H1 (cell line): ENCODE measurements at regions not wholly inside any gene's neighbourhood (a gene's known extent, or its start where the extent isn't known, plus 50 kb on each side); places are given as distances from the start of the nearest gene placed in this dataset.

Experiments
- CTCF ChIA-PET: fragments of 300-600 bp; sonication (Branson Sonifier 250); formaldehyde crosslinking; loops from one replicate; lab custom pipeline; 2021; ENCODE audit not compliant: partially characterized antibody; lab: Charles Lee
- POLR2A ChIA-PET: fragments of 300-600 bp; sonication (Branson Sonifier 250); formaldehyde crosslinking; loops from one replicate; lab custom pipeline; 2021; ENCODE audit warnings: inconsistent platforms; ENCODE audit not compliant: partially characterized antibody; lab: Charles Lee
- DNase-seq, 2 experiments: peaks; one replicate each; pipeline versions ENCODE4 v3.0.0 to v3.0.0-alpha.2; 2010 to 2022; ENCODE audit warnings: low spot score in 2 of 2, low read depth in 1 of 2, mixed read lengths in 1 of 2
- FAIRE-seq: peaks from 2 replicates; lab custom pipeline; 2011; peaks lifted over from hg19 to GRCh38; lab: Jason Lieb, UNC
- H2AFZ ChIP-seq: 2 replicates; pipeline ENCODE4 v1.8.1; 2012; ENCODE audit warnings: low read length, inconsistent platforms
- H2AK5ac ChIP-seq: 2 replicates; pipeline ENCODE4 v1.6.1; 2013; ENCODE audit warnings: low read depth, low read length
- H2BK120ac ChIP-seq: replicated peaks from 2 replicates; pipeline ENCODE3; 2013; ENCODE audit warnings: low read depth, low read length, inconsistent platforms
- H2BK12ac ChIP-seq: 2 replicates; pipeline ENCODE4 v1.6.1; 2013; ENCODE audit warnings: low read depth, low read length
- H2BK15ac ChIP-seq: 2 replicates; pipeline ENCODE4 v1.6.1; 2013; ENCODE audit warnings: low read length
- H2BK20ac ChIP-seq: 2 replicates; pipeline ENCODE4 v1.6.1; 2013; ENCODE audit warnings: low read length
- H2BK5ac ChIP-seq: 2 replicates; pipeline ENCODE4 v1.6.1; 2013; ENCODE audit warnings: low read depth, low read length
- H3K14ac ChIP-seq: 2 replicates; pipeline ENCODE4 v1.6.1; 2013; ENCODE audit warnings: inconsistent platforms; ENCODE audit not compliant: insufficient read length
- H3K18ac ChIP-seq: 2 replicates; pipeline ENCODE4 v1.6.1; 2013; ENCODE audit warnings: low read length; ENCODE audit errors: extremely low read depth
- H3K23ac ChIP-seq: 2 replicates; pipeline ENCODE4 v1.6.1; 2013; ENCODE audit warnings: inconsistent platforms; ENCODE audit not compliant: insufficient read length
- H3K23me2 ChIP-seq: 2 replicates; pipeline ENCODE4 v1.6.1; 2013; ENCODE audit warnings: low read depth, low read length
- H3K27ac ChIP-seq: 2 replicates; pipeline ENCODE4 v1.6.1; 2011; ENCODE audit warnings: low read depth, low read length, inconsistent platforms
- H3K27me3 ChIP-seq, 4 experiments: replicated peaks in 1 of 4; 1 replicate in 1 of 4; 2 replicates in 3 of 4; pipeline versions ENCODE4 v1.6.1 to v1.8.1; 2011 to 2013; ENCODE audit warnings: low read length in 3 of 4, mild to moderate bottlenecking in 3 of 4, inconsistent platforms in 2 of 4, mixed read lengths in 2 of 4, moderate library complexity in 1 of 4; ENCODE audit not compliant: control insufficient read depth in 3 of 4, insufficient read depth in 3 of 4; ENCODE audit errors: extremely low read depth in 1 of 4
- H3K36me3 ChIP-seq, 4 experiments: 2 replicates each; pipeline versions ENCODE4 v1.6.1 to v1.8.1; 2011 to 2013; ENCODE audit warnings: mild to moderate bottlenecking in 4 of 4, low read length in 3 of 4, moderate library complexity in 2 of 4, control low read depth in 1 of 4, inconsistent platforms in 1 of 4; ENCODE audit not compliant: insufficient read depth in 4 of 4, control insufficient read depth in 2 of 4
- H3K4ac ChIP-seq: replicated peaks from 2 replicates; pipeline ENCODE3; 2013; ENCODE audit warnings: low read length, low read depth, mixed read lengths, inconsistent platforms; ENCODE audit not compliant: insufficient read length
- H3K4me1 ChIP-seq, 4 experiments: replicated peaks in 1 of 4; 1 replicate in 1 of 4; 2 replicates in 3 of 4; pipeline versions ENCODE4 v1.6.1 to v1.8.1; 2011 to 2013; ENCODE audit warnings: low read length in 3 of 4, inconsistent platforms in 2 of 4, mixed read lengths in 1 of 4; ENCODE audit not compliant: insufficient read depth in 4 of 4, control insufficient read depth in 3 of 4
- H3K4me2 ChIP-seq, 2 experiments: 2 replicates each; pipeline versions ENCODE4 v1.6.1 to v1.8.1; 2011 to 2013; ENCODE audit warnings: low read depth in 2 of 2, low read length in 2 of 2, control low read depth in 1 of 2, inconsistent platforms in 1 of 2, mild to moderate bottlenecking in 1 of 2; ENCODE audit not compliant: insufficient read depth in 1 of 2
- H3K4me3 ChIP-seq, 4 experiments: fragments of 200-600, 300-600 bp in 1 of 4; sonication (generic), shearing (Covaris generic), sonication (Bioruptor Twin) in 1 of 4; 2 replicates each; pipeline versions ENCODE4 v1.5.1 to v1.8.1; 2011 to 2016; ENCODE audit warnings: low read length in 4 of 4, low read depth in 3 of 4, control low read depth in 2 of 4, inconsistent platforms in 2 of 4, mild to moderate bottlenecking in 2 of 4, mixed read lengths in 1 of 4, moderate library complexity in 1 of 4; ENCODE audit not compliant: insufficient read depth in 2 of 4; ENCODE audit errors: extremely low read depth in 1 of 4
- H3K56ac ChIP-seq: replicated peaks from 2 replicates; pipeline ENCODE3; 2013; ENCODE audit warnings: low read depth, mild to moderate bottlenecking, mixed read lengths, low read length, inconsistent platforms; ENCODE audit not compliant: insufficient read length
- H3K79me1 ChIP-seq: 2 replicates; pipeline ENCODE4 v1.6.1; 2013; ENCODE audit warnings: low read depth, low read length, control low read depth
- H3K79me2 ChIP-seq, 2 experiments: 2 replicates each; pipeline versions ENCODE4 v1.6.1 to v1.8.1; 2012 to 2013; ENCODE audit warnings: low read length in 2 of 2, mild to moderate bottlenecking in 2 of 2, inconsistent platforms in 1 of 2; ENCODE audit not compliant: insufficient read depth in 2 of 2, control insufficient read depth in 1 of 2
- H3K9ac ChIP-seq, 4 experiments: replicated peaks in 1 of 4; 1 replicate in 1 of 4; 2 replicates in 3 of 4; pipeline versions ENCODE4 v1.6.1 to v1.8.1; 2011 to 2013; ENCODE audit warnings: low read depth in 3 of 4, low read length in 3 of 4, control low read depth in 2 of 4, mild to moderate bottlenecking in 2 of 4, moderate library complexity in 2 of 4, inconsistent platforms in 1 of 4; ENCODE audit errors: extremely low read depth in 1 of 4
- H3K9me3 ChIP-seq, 2 experiments: 2 replicates each; pipeline versions ENCODE4 v1.6.1 to v1.8.1; 2012 to 2013; ENCODE audit warnings: mild to moderate bottlenecking in 2 of 2, moderate library complexity in 2 of 2, control low read depth in 1 of 2, inconsistent platforms in 1 of 2, low read depth in 1 of 2, low read length in 1 of 2, mixed read lengths in 1 of 2; ENCODE audit not compliant: insufficient read depth in 2 of 2
- H4K20me1 ChIP-seq, 2 experiments: replicated peaks in 1 of 2; 2 replicates each; pipeline versions ENCODE3 to v1.8.1; 2011 to 2013; ENCODE audit warnings: inconsistent platforms in 2 of 2, low read length in 2 of 2, mild to moderate bottlenecking in 1 of 2; ENCODE audit not compliant: insufficient read depth in 2 of 2, control insufficient read depth in 1 of 2
- H4K5ac ChIP-seq: 2 replicates; pipeline ENCODE4 v1.6.1; 2013; ENCODE audit warnings: low read length, low read depth, mixed read lengths, inconsistent platforms; ENCODE audit not compliant: insufficient read length
- H4K8ac ChIP-seq: 2 replicates; pipeline ENCODE4 v1.8.0; 2013; ENCODE audit warnings: mild to moderate bottlenecking, moderate library complexity, low read length, inconsistent platforms; ENCODE audit not compliant: insufficient read depth; ENCODE audit errors: extremely low read depth
- H4K91ac ChIP-seq: replicated peaks from 2 replicates; pipeline ENCODE3; 2013; ENCODE audit warnings: low read length, mixed read lengths, inconsistent platforms; ENCODE audit not compliant: insufficient read length
- JUN ChIP-seq: IDR thresholded peaks from 2 replicates; pipeline ENCODE4 v1.6.1; 2011; ENCODE audit warnings: low read depth, mild to moderate bottlenecking, improper control_type of control experiment, low read length
- RAD21 ChIP-seq, 2 experiments: IDR thresholded peaks in 1 of 2; conservative IDR thresholded peaks in 1 of 2; 2 replicates each; pipeline ENCODE4 v1.6.1; 2011; ENCODE audit warnings: low read depth in 2 of 2, low read length in 2 of 2, improper control_type of control experiment in 1 of 2, inconsistent platforms in 1 of 2, mild to moderate bottlenecking in 1 of 2, moderate library complexity in 1 of 2
- SAP30 ChIP-seq: fragments of 300-600 bp; sonication (generic); IDR thresholded peaks from 2 replicates; pipeline ENCODE4 v1.7.1; 2012; ENCODE audit warnings: low read length, moderate library complexity, mild to moderate bottlenecking, inconsistent platforms; ENCODE audit not compliant: insufficient read depth, insufficient replicate concordance
- TEAD4 ChIP-seq: IDR thresholded peaks from 2 replicates; pipeline ENCODE4 v1.6.1; 2012; ENCODE audit warnings: low read depth, low read length, inconsistent platforms, mixed read lengths
- WGBS, 2 experiments: shearing (Covaris generic) in 1 of 2; methylation state at CpG; one replicate each; pipeline versions ENCODE4 v1.1.6 to v1.1.7; 2013 to 2015; ENCODE audit warnings: low lambda C conversion rate in 2 of 2, mixed read lengths in 2 of 2, inconsistent platforms in 1 of 2, low coverage in 1 of 2, missing lambda C conversion rate in 1 of 2; ENCODE audit not compliant: insufficient replicate concordance in 2 of 2, insufficient coverage in 1 of 2, insufficient read length in 1 of 2; ENCODE audit errors: extremely low coverage in 1 of 2, missing lambda C conversion rate in 1 of 2; 5-methylcytosine and 5-hydroxymethylcytosine counted together

DNA sequence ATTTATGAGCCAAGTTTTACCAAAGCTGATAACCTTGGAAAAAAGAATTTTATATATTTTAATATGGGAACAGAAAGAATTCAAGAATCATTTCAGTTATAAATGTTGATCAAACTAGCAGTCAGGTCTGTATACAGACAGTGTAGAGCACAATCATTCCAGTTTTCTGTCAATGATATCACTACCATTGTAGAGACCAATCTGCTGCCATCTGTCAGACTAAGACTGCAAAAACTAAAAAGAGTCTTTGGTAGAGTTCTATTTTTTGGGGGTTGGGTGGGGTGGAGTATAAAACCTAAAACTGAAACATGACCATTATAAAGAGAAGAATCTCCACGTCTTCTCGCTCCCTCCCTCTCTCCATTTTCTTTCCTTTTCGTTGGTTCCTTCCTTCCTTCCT, 204.7 kb upstream of the UBE2E3 start:
- H3K4ac ChIP-seq = no peak overlapping the region
- POLR2A ChIA-PET = no interaction called here
- no peak overlapping the region for H3K27ac ChIP-seq
- no peak overlapping the region for H3K23ac ChIP-seq
- 86% methylated on average over 3 of the region's 3 CpGs; no CpG with 5 or more reads in 1 of the 2 experiments for WGBS, 2 experiments
- CTCF ChIA-PET = interaction anchor here (0.6 kb wide), 1 partner anchor 990 kb away, joined by 5 read pairs; no protein-coding TSS in a partner anchor
- no peaks in the 10 kb centered on the region for H3K79me1 ChIP-seq
- H3K79me2 ChIP-seq = no peaks in the 10 kb centered on the region
- no peaks in the 10 kb centered on the region for H3K4me1 ChIP-seq
- no peak overlapping the region for H4K8ac ChIP-seq
- no peak overlapping the region for H2BK20ac ChIP-seq
- FAIRE-seq (no peak), DNase-seq (no peak)
- H3K27me3 ChIP-seq = no peaks in the 10 kb centered on the region
- H2AFZ ChIP-seq = no peak overlapping the region
- H3K4me2 ChIP-seq = no peak overlapping the region
- no peak overlapping the region for H3K14ac ChIP-seq
- H2BK15ac ChIP-seq = no peak overlapping the region
- H3K9me3 ChIP-seq = no peaks in the 10 kb centered on the region
- no peak overlapping the region for H2BK5ac ChIP-seq
- no peak overlapping the region for H4K5ac ChIP-seq
- no peak overlapping the region for H3K18ac ChIP-seq
- H3K4me3 ChIP-seq = no peak overlapping the region
- no peak overlapping the region for H3K56ac ChIP-seq
- no peak for TF ChIP-seq RAD21 (IDR thresholded peaks at IDR 0.05 in 1 of 2, conservative IDR thresholded peaks at IDR 0.05 in 1 of 2; ENCODE audit: low read depth in 2 of 2, low read length in 2 of 2)
- TF ChIP-seq TEAD4 = no peak
- no peak for TF ChIP-seq SAP30
- TF ChIP-seq JUN = no peak
- no peaks in the 10 kb centered on the region for H3K23me2 ChIP-seq
- no peaks in the 10 kb centered on the region for H4K20me1 ChIP-seq
- H2BK12ac ChIP-seq = no peak overlapping the region
- no peak overlapping the region for H2BK120ac ChIP-seq
- no peak overlapping the region for H4K91ac ChIP-seq
- H2AK5ac ChIP-seq = no peak overlapping the region
- no peaks in the 10 kb centered on the region for H3K36me3 ChIP-seq
- no peak overlapping the region for H3K9ac ChIP-seq
